Hematopoietic multipotent progenitor cell treated with erythropoietin and hydrocortisone succinate and interleukin-3 and kit ligand, for 8 days (in vitro differentiated cells): ENCODE measurements at regions not wholly inside any gene's neighbourhood (a gene's known extent, or its start where the extent isn't known, plus 50 kb on each side); places are given as distances from the start of the nearest gene placed in this dataset.

Experiments
- DNase-seq: peaks from one replicate; pipeline ENCODE4 v3.0.0-alpha.2; 2015

GRCh38 chr1:219798283-219799030 lies 129.9 kb downstream of the SLC30A10 start:
- DNase-seq = no peak

GRCh38 chr1:219797683-219798082 lies 130.7 kb downstream of the SLC30A10 start:
- no peak for DNase-seq

DNA sequence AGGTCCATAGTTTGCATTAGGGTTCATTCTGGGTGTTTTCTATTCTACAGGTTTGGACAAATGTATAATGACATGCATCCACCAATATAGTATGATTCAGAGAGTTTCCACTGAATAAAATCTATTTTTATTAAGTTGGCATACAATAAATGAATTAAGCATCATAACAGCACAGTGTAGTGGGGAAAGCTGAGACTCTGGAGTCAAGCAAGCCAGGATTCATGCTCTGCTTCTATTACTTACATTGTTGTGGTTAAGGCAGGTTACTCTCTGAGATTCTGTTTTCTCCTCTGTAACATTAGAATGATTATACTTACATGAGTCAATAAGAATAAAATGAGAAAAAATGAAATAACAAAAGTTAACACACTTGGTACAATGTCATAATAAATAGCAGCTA lies 131.3 kb downstream of the SLC30A10 start:
- DNase-seq = no peak

DNA sequence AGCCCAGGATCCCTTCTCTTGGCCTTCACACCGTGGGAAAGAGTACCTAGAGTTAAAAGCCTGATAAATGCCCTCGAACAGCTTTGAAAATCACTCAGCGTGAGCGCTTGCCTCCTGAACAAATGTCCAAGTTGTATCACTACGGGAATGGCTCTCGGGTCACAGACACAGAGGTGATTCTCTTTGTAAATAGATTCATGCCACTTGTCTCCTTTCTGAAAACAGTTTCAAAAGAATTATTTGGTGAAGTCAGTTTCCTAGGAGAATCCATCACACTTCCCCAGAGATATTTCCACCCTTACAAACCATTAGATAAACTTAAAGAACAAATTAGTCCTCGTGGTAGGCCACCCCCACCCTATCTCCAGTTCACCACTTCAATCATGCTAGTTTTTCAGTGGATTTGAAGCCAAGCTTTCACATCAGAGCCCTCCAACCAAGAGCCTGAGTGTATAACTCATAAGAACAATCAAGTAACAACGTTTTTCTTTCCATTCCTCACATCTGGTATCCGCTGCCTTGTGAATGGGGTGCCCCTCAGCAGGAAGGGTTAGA lies 132.9 kb downstream of the SLC30A10 start:
- DNase-seq = no peak

- DNase-seq = no peak
Measured at GRCh38 chr1:219794085-219794743, 134.1 kb downstream of the SLC30A10 start.

GRCh38 chr1:219792337-219793021 lies 135.9 kb downstream of the SLC30A10 start:
- no peak for DNase-seq

DNA sequence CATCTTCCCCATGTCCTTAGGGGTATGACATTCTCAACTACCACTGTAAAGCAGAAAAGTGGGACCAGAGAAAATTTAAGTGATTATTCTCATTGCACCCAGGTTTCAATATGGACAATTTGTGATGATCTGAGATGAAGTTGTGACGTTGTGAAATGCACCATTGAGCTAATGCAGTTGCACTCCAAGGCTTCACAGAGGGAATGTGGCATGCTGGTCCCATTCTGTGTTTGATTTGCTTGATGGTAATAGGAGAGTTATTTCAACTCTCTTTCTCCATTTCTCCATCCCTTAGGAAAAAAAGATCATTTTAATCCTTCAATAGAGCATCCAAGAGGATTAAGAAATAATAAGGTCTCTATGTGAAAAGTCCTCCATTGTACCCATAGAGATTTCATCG lies 136.6 kb downstream of the SLC30A10 start:
- DNase-seq = no peak

DNA sequence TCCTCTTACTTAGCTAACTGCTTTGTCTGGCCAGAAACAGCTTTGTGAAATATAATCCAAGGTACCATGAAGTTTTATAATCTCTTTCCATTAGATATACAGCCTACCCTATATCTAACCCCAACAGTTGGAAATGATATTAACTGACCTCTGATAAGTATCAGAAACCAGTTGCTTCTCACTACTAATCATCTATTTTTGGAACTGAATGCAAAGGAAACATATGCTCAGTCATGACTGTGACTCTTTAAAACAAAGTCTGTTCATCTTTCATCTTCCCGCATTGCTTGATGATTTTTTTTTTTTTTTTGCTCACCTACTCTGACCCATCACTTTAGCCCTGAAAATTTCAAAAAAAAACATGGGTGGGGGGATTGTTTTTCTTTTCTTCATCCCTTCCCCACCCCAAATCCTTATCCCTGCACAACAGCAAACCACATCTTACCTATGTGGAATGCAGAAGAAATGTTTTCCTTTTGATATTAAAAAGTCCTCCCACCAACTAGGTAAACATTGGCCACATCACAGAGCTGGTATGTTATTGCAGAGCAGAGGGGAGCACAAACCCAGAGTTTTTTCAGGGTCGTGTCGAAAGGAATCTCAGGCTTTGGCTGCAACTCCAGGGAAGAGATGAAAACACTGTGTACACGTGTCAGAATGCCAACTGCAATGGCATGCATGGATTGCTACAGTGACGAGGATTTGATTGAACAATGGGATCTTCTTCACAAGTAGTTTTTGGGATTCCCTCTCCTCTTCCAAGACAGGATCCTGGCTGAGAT lies 137.3 kb downstream of the SLC30A10 start:
- no peak for DNase-seq

DNA sequence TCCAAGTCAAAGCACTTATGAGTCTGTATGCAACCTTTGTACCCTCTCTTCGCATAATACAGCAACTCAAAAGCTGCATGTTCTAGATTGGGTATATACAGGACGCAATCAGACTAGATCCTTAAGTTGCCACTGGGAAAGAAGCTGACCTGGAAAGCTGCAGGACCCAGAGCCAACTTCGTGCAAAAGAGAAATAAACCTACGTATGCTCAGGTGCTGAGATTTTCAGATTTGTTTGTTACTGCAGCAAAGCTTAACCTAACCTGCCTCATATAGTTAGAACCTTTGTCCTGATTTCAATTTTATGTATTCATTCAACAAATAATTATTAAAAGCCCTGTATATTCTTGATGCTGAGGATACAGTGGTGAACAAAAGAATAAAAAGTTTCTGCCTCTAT lies 139.7 kb downstream of the SLC30A10 start:
- DNase-seq = no peak

GRCh38 chr1:219788091-219788490 lies 140.3 kb downstream of the SLC30A10 start:
- DNase-seq = no peak

DNA sequence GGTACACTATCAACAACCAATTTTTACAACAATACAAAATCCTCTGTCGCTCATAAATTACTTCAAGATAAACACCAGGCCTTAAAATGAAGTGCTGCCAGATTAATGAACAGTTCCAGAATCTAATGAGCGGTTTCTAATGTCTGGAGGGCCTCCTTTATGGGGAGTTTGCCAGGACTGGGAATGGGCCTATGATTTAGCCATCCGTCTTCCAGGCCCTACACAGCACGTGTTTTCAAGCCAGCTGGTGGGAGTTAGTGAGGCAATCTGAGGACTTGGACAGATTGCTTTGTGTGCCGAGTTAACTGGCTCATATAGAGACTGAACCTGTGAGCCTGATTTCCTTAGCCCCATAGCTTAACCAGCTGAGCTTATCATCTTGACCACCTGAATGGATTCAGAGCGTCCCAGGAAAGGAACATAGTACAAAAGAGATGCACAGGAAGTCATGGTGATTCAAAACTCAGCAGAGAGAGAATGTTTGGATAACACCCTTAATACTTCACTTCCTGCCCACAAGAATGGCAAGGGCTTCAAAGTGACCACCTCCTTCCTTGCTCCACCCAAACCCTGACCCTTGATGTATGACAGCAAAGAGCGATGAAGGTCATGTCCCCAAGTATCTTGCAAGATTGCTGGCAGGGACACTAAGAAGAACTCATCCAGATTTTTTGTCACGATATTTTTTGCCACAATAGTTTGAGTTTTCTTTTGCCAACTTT lies 143.5 kb downstream of the SLC30A10 start:
- no peak for DNase-seq

GRCh38 chr1:219783605-219784235 lies 144.6 kb downstream of the SLC30A10 start:
- no peak for DNase-seq

GRCh38 chr1:219782929-219783328 lies 145.4 kb downstream of the SLC30A10 start:
- no peak for DNase-seq

- no peak for DNase-seq
Measured at GRCh38 chr1:219782311-219782710, 146.0 kb downstream of the SLC30A10 start.

GRCh38 chr1:219781491-219781890 lies 146.9 kb downstream of the SLC30A10 start:
- DNase-seq = no peak

GRCh38 chr1:219778793-219779369 lies 149.5 kb downstream of the SLC30A10 start:
- DNase-seq = no peak

DNA sequence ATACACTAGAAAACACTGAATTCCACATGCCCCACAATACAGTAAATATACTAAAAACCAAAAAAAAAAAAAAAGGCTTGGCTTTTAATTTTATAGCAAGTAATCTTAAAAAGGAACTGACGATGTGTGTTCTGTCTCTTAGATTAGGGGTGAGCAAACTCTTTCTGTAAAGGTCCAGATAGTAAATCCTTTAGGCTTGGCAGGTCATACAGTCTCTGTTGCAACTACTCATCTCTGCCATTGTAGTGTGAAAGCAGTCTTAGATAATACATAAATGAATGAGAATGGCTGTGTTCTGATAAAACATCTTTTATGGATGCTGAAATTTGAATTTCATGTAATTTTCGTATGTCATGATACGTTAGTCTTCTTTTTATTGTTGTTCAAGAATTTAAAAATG lies 150.2 kb downstream of the SLC30A10 start:
- DNase-seq = no peak

- no peak for DNase-seq
Measured at GRCh38 chr1:219774386-219774785, 154.0 kb downstream of the SLC30A10 start.

DNA sequence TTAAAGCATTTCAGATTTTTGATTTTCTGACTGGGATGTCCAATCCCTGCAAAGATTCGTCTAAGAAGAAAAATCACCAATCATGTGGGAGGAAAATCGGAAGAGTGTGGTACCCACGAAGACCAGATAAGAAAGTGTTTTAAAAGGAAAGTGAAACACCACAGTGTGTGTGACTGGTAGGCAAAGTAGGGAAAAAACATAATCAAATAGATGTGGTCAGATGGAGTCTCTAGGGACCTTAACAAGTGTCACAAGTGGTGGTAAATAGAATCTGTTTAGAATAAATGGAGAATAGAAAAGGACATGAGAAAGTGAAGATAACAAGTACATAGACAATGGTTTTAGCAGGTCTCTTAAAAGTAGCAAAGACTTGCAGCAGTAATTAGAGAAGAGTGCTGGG lies 154.6 kb downstream of the SLC30A10 start:
- DNase-seq = no peak

DNA sequence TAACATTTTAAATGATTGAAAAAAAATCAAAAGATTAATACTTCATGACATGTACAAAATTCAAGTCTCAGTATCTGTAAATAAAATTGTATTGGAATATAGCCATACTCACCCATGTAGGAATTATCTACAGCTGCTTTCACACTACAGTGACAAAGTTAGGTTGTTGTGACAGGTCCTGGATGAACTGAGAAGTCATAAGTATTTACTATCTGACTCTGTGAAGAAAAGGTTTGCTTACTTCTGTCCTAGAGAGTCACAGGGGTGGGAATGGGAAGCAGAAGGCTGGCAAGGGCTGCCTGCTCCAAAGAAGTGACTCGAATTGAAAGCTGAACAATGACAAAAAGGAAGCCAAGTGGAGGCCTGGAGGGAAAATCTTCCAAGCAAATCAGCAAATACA lies 155.2 kb downstream of the SLC30A10 start:
- DNase-seq = no peak

- DNase-seq = no peak
Measured at GRCh38 chr1:219772265-219773036, 155.9 kb downstream of the SLC30A10 start.
